ENCODE measurements at regions not wholly inside any gene's neighbourhood (a gene's known extent, or its start where the extent isn't known, plus 50 kb on each side); places are given as distances from the start of the nearest gene placed in this dataset.

DNA sequence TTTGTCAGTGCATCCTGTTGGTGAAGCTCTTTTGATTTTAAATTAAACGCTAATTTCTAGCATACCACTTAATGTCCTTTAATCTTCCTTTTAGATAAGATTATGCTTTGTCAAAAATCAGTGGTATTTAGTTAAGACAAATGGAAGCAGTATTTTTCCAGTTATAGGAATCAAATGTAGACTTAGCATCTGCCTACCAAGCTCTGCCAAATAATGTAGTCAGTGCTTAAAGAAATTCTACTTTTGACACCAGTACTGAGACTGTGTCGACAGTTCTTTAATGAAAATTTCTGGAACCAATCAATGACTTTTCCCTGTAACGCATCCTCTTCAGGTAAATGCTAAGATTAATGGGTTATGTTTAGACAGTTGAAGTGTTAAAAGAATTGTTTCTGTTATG lies 803.3 kb upstream of the FAM98A start:
- Mint-ChIP-seq H3K4me3 (no peak overlapping the region), H3K4me1 (peaks cover 1% of the 10 kb centered on the region), H3K27me3 (ENCODE audit: low read depth) (0 out of 2 replicates have a peak, but pooled peaks cover under 1% of the 10 kb centered on the region), H3K9me3 (no peaks in the 10 kb centered on the region), H3K36me3 (no peaks in the 10 kb centered on the region), H3K27ac (no peak overlapping the region)
- no peak for DNase-seq (ENCODE audit: low spot score)
- ChIA-PET POLR2A (no interaction called here), CTCF (no interaction called here)
- TF ChIP-seq NFYB (CRISPR knock-in tag; conservative IDR thresholded peaks at IDR 0.05; ENCODE audit: low read depth), result no peak
- no peak for TF ChIP-seq TP53 (CRISPR knock-in tag; IDR thresholded peaks at IDR 0.05)
- TF ChIP-seq, protein P1, sequence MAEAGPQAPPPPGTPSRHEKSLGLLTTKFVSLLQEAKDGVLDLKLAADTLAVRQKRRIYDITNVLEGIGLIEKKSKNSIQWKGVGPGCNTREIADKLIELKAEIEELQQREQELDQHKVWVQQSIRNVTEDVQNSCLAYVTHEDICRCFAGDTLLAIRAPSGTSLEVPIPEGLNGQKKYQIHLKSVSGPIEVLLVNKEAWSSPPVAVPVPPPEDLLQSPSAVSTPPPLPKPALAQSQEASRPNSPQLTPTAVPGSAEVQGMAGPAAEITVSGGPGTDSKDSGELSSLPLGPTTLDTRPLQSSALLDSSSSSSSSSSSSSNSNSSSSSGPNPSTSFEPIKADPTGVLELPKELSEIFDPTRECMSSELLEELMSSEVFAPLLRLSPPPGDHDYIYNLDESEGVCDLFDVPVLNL (CRISPR knock-in tag; IDR thresholded peaks at IDR 0.05; ENCODE audit: borderline replicate concordance, low read depth), result no peak
- TF ChIP-seq ZNF263 (CRISPR knock-in tag; IDR thresholded peaks at IDR 0.05; ENCODE audit: low read depth), result no peak
- ATAC-seq, result no peak

GRCh38 chr2:34401186-34401585 lies 802.1 kb upstream of the FAM98A start:
- Mint-ChIP-seq H3K4me3 (no peak overlapping the region), H3K27me3 (ENCODE audit: low read depth) (no peaks in the 10 kb centered on the region)
- ATAC-seq, result no peak

DNA sequence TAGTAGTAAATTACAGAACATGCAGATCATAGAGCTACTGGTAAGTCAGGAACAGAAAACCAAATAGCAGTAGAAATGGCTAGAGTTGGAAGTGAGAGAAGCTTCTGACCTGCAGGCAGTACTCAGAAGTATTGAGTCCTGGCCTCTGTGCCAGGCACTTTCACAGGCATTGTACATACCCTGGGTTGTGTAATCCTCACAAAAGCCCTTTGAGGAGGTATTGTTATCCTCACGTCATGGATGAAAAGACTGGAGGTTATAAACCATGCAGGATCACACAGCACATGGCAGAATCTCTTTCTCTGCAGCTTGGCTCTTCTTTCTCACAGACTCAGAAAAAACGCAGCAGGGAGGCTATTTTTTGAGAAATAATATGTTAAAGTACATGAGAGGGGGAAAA lies 789.3 kb upstream of the FAM98A start:
- POLR2A ChIA-PET, result no interaction called here
- H3K4me1 Mint-ChIP-seq, result peaks cover 5% of the 10 kb centered on the region
- DNase-seq (ENCODE audit: low spot score), result no peak
- H3K27ac Mint-ChIP-seq, result no peak overlapping the region
- H3K9me3 Mint-ChIP-seq, result peaks cover 7% of the 10 kb centered on the region
- CTCF ChIA-PET, result no interaction called here
- H3K27me3 Mint-ChIP-seq (ENCODE audit: low read depth), result no peaks in the 10 kb centered on the region
- H3K36me3 Mint-ChIP-seq, result no peaks in the 10 kb centered on the region
- TF ChIP-seq IRF1 (CRISPR knock-in tag; IDR thresholded peaks at IDR 0.05) (no peak), ERG (CRISPR knock-in tag; IDR thresholded peaks at IDR 0.05) (no peak), TCF7 (CRISPR knock-in tag; IDR thresholded peaks at IDR 0.05; ENCODE audit: low read depth) (no peak), ATF1 (CRISPR knock-in tag; IDR thresholded peaks at IDR 0.05) (no peak), GRHL2 (CRISPR knock-in tag; IDR thresholded peaks at IDR 0.05; ENCODE audit: insufficient replicate concordance, severe bottlenecking) (no peak), ZNF671 (CRISPR knock-in tag; IDR thresholded peaks at IDR 0.05) (no peak), ESRRA (CRISPR knock-in tag; IDR thresholded peaks at IDR 0.05; ENCODE audit: borderline replicate concordance) (no peak), USF2 (CRISPR knock-in tag; IDR thresholded peaks at IDR 0.05) (no peak), ZNF263 (CRISPR knock-in tag; IDR thresholded peaks at IDR 0.05; ENCODE audit: low read depth) (no peak), AFF4 (CRISPR knock-in tag; IDR thresholded peaks at IDR 0.05; ENCODE audit: borderline replicate concordance) (no peak), ZNF121 (CRISPR knock-in tag; IDR thresholded peaks at IDR 0.05) (no peak), FOXP1 (CRISPR knock-in tag; IDR thresholded peaks at IDR 0.05; ENCODE audit: borderline replicate concordance) (no peak), ZNF317 (CRISPR knock-in tag; IDR thresholded peaks at IDR 0.05; ENCODE audit: borderline replicate concordance, low read depth) (no peak), GTF2I (CRISPR knock-in tag; conservative IDR thresholded peaks at IDR 0.05) (no peak), E2F1 (CRISPR knock-in tag; IDR thresholded peaks at IDR 0.05) (no peak)
- TF ChIP-seq, protein P2, sequence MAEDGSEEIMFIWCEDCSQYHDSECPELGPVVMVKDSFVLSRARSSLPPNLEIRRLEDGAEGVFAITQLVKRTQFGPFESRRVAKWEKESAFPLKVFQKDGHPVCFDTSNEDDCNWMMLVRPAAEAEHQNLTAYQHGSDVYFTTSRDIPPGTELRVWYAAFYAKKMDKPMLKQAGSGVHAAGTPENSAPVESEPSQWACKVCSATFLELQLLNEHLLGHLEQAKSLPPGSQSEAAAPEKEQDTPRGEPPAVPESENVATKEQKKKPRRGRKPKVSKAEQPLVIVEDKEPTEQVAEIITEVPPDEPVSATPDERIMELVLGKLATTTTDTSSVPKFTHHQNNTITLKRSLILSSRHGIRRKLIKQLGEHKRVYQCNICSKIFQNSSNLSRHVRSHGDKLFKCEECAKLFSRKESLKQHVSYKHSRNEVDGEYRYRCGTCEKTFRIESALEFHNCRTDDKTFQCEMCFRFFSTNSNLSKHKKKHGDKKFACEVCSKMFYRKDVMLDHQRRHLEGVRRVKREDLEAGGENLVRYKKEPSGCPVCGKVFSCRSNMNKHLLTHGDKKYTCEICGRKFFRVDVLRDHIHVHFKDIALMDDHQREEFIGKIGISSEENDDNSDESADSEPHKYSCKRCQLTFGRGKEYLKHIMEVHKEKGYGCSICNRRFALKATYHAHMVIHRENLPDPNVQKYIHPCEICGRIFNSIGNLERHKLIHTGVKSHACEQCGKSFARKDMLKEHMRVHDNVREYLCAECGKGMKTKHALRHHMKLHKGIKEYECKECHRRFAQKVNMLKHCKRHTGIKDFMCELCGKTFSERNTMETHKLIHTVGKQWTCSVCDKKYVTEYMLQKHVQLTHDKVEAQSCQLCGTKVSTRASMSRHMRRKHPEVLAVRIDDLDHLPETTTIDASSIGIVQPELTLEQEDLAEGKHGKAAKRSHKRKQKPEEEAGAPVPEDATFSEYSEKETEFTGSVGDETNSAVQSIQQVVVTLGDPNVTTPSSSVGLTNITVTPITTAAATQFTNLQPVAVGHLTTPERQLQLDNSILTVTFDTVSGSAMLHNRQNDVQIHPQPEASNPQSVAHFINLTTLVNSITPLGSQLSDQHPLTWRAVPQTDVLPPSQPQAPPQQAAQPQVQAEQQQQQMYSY (CRISPR knock-in tag; IDR thresholded peaks at IDR 0.05), result no peak
- no peak overlapping the region for H3K4me3 Mint-ChIP-seq
- no peak for ATAC-seq

More at GRCh38 chr2:34401186-34401585, 802.1 kb upstream of the FAM98A start:
- CTCF ChIA-PET, result no interaction called here
- Mint-ChIP-seq H3K36me3 (no peaks in the 10 kb centered on the region), H3K4me1 (peaks cover under 1% of the 10 kb centered on the region), H3K9me3 (no peaks in the 10 kb centered on the region), H3K27ac (no peak overlapping the region)
- no peak for TF ChIP-seq SP1 (CRISPR knock-in tag; conservative IDR thresholded peaks at IDR 0.05)
- DNase-seq (ENCODE audit: low spot score), result no peak
- POLR2A ChIA-PET, result no interaction called here

Measured in WTC11 (cell line).